Fibroblast of skin of left biceps (primary cell): ENCODE measurements at regions not wholly inside any gene's neighbourhood (a gene's known extent, or its start where the extent isn't known, plus 50 kb on each side); places are given as distances from the start of the nearest gene placed in this dataset.
A peak's percentile ranks its signal among the peaks of the same experiment; 100 is the strongest.

Experiments used
- DNase-seq, 2 experiments: peaks; one replicate each; pipeline ENCODE4 v3.0.0-alpha.2; 2013; ENCODE audit warnings: low read depth in 2 of 2

DNA sequence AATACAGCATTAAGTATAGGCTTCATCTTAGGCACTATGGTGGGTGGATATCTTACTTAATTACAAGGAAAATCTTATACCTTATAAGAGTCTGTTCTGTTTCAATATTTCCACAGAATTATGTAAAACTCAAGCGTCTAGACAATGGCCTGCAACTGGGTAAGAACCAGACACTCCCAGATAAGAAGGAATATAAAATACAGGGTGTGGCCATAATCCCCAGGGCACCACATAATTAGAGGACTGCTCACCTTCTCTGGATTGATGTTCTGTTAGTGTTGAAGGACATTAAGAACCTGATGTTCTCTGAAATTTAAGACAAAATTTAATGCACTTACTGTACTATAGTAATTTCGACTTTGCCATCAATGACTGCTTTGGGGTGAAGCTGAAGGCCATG lies 198.2 kb upstream of the ARSJ start:
- no peak for DNase-seq

DNA sequence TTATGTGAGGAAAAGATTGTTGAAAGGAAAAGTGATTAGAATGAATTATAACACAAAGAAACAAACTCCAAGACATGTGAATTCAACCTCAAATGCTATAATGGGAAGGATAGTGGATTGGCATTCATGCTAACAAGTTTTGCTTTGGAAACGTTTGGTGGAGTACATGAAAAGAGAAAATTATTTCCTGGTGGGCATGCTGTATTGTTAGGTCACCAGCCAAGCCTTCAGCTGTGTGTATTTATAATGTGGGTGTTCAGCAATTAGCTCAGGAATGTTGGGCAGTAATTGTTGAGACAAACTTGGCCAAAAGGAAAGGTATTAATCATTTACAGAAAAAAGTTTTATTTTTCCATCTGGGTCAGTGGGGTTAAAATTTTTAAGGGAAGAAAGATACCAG lies 198.9 kb upstream of the ARSJ start:
- DNase-seq: peak in 1 of 2 experiments; percentile 8

DNA sequence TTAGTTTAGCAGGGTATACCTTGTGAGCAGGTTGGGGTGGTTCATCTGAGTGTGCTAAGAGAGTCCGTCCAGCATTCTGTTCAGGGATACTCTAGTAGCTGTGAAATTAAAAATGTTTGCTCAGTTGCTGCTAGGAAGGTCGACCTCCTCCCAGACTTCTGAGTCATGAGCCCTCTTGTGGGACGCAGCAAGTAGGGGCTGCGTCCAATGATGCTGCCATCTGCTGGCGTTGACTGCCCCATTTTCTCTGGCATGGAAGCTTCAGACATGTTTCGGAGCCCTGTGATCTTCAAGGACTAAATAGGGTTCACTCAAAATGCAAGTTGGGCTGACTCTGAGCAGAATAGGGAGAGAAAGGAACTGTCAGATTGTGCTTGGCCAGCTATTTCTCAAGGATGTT lies 201.0 kb upstream of the ARSJ start:
- DNase-seq: peak in 1 of 2 experiments; percentile 15

DNA sequence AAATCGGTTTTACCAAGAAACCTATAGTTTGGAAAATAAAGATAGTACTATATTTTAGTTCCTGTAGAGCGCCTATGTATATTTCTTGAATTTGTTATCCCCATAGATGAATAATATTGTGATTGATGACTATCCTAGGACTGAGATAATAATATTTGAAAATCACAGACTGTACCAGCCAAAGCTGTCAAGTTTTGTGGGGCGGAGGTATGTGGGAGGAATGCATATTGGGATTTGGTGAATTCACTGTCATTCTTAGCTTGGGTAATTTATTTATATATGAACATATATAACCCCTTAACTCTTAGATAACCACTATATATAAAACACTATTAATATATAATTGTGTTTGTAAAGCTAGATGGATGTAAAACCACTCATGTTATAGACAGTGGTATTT lies 205.5 kb upstream of the ARSJ start:
- DNase-seq: no peak

DNA sequence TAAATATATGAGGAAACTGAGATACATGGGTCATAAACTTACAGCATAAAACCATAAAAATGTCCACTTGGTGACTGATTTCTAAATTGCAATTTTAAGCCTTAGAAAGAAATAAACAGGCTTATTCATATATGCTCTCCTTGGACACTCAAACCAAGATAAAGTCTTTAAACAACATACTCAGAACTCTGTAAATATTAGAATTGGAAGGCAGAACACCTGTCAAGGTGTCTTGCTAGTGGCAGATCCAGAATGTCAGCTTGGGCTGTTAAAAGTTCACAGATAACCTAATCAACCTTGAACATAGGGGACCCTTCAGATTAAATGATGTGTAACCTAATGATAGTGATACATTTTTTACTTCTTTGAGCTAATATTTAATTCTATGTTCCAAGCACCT lies 208.1 kb upstream of the ARSJ start:
- no peak for DNase-seq

DNA sequence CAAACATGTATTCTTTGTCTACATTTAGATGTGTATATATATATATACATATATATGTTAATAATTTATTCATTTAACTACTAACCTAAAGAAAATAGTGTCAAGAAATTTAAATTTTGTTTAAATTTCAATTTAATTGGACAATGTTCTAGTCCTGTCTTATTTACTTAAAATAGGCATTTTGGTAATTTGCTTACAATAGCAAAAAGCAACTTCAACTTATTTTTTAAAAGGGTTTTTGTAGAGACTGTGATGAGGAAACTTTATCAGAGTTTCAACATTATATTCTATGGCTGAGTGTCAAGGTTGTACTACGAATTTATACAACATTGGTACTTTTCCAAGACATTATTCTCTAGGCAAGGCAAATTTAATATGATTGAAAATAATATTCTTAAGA lies 212.0 kb upstream of the ARSJ start:
- DNase-seq: no peak

DNA sequence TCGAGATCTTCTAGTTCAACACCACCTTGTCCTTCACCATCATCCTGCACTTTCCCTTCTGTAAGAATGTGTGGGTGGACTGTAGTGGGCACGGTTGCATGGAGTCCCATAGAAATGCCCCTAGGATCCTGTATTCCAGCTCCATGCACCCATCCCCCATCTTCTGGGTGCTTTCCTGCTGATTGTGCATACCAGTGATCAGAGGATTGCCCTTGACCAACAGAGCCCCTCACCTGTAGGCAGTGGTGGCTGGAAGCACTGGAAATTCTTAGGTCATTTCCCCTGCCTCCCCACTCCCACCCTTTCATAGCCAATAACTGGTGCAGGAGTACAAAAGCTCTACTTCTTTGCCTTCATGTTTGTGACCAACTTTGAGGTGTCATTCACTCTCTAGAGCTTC lies 213.4 kb upstream of the ARSJ start:
- DNase-seq: no peak

DNA sequence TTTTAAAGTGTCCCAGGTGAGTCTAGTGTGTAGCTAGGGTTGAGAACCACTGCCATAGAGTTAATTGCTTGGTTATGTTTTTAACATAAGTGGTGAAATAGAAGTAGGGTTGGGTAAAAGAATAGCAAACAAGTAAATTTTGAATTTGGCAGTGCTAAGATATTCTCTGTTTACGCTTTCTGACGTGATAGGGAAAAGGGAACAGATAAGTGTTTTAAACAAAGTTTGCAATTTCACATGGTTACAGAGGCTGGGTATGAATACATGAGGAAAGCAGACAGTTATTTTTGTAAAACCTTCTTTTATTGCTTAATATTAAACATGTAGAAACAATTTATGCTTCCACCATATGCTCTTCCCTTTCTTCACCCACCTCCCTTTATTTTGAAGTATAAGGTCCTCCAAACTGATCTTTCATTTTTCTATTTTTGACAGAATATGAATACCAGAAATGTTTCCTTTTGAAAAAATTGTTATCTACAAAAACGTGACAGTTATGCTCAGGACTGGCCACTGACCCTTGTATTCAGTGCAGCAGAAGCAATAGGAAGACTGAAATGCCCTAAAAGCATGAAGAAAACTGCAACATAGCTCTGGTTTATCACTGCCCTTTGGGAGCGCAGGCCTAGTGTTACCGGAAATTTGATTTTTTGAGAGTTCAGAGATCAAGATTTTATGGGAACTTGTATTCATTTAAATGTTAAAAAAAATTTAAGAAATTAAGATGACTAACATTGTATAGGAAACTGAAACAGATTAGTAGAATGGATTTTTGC lies 214.4 kb upstream of the ARSJ start:
- no peak for DNase-seq

DNA sequence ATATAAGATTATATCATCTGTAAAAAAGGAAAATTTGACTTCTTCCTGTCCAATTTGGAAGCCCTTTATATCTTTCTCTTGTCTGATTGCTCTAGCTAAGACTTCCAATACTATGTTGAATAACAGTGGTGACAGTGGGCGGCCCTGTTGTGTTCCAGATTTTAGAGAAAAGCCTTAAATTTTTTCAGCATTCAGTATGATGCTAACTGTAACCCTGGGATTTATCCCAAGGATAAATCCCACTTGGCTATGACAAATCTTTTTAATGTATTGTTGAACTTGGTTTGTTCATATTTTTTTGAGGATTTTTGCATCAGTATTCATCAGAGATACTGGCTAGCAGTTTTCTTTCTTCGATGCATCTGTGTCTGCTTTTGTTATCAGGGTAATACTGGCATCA lies 217.2 kb upstream of the ARSJ start:
- no peak for DNase-seq

DNA sequence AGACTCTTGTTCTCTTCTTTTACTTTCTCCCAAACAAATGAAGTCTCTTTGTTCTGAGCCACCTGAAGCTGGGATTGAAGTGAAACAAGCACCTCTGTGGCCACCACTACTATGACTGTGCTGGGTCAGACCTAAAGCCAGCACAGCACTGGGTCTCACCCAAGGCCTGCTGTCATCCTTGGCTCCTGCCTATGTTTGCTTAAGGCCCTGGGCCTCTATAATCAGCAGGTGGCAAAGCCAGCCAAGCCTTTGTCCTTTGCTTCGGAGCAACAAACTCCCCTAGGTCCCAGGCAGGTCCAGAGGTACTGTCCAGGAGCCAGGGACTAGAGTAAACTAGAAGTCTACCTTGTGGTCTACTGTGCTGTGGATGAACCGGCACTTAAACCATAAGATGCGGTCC lies 220.6 kb upstream of the ARSJ start:
- DNase-seq: no peak

DNA sequence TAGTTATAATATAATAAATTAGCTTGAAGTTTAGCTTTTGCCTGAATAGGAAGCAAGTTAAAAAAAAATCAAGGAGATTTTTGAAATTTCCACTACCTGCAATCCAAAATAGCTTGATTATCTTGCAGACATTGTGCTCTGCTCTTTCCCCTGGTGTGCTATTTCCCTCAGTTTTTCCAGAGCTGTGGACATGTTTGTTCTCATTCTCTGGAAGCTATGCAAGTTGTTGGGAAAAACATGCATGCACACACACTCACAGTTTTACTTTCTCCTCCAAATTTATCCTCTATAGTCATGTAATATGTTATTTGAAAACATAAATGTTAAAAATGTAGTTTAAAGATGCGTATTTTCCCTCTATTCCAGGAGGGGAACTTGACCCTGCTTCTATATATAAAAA lies 225.8 kb upstream of the ARSJ start:
- no peak for DNase-seq

DNA sequence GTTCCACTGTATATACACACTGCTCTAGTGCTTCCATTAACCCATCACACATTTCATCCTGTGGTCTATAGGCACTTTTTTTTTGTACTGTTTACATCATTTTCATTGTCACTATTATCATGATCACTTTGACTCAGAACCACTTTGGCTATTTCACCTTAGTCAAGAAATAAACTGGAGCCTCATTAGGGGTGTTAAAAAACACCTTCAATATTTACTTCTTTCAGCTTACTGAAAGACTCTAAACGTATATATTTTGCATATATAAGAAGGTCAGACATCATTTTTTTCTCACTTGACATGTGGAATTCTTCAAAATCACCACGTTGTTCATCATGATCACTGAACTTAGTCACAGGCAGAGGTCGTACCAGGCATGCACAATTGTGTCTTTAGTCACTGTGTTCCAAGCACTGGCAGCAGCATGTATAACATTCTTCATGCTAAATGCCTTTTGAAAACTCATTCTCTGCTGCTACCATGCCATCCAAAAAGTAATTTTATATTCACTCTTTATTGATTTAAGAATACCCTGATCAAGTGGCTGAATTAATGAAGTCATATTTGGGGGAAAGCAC lies 229.2 kb upstream of the ARSJ start:
- peak; percentile 11 to 17 for DNase-seq

DNA sequence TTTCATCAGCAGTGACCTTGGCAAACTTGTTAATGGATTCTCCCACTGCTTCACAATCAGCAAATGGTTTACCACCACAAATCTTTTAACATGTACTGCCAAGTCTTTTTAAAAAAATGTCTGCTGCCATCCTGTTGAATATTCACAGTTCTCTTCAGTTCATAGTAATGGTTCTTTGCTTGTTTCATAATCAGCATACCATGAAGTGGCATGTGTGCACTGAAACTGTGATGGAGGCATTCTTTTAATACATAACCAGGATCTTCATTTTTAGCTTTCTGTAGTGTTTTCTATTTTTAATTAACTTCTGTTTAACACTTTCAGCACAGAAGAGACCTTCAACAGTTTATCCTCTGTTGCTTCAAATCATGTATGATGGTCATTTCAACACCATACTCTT lies 230.1 kb upstream of the ARSJ start:
- DNase-seq: no peak

DNA sequence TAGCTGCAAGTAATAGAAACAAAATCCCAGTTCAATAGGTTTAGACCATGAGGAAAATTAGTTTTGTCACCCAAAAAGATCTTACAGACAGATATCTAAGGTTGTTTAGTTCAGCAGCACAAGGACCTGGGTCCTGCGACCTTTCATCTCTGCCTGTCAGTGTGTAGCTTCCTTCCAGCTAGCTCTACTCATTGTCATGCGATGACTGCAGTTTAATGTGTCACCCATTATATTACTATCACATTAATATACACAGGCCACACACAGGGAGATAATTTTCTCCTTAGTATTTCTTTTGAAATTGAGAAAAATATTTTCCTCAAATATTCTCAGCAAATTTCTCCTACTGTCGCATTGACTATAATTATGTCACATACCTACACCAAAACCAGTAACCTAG lies 232.1 kb upstream of the ARSJ start:
- no peak for DNase-seq

DNA sequence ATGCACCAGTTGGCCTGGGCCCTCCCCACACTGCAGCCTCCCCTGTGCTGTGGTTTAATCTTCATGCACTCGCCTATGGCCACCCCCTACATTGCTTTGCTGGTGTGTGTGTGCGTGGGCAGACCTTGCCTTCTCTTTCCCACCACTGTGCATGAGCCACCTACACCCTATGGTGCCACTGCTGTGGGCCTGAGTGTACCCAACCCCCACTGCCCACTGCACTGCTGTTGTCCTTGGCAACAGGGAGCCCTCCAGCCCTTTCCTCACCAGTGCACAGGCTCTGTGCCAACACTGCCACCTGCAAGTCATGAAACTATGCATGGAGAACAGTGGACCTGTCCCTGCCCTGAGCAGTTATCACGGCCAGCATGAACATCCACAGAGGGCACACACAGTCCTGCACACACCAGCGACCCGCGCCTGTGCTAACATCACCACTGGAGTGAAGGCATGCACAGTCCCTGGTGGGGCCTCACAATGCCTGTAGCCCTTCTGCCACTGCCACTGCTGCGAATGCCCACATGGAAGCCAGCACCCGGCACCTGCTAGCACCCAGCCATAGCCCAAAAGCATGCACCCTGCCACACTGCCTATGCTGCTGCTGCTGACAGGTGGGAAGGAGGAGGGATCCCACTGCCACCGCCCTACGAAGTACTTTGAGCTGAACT lies 237.8 kb upstream of the ARSJ start:
- no peak for DNase-seq

DNA sequence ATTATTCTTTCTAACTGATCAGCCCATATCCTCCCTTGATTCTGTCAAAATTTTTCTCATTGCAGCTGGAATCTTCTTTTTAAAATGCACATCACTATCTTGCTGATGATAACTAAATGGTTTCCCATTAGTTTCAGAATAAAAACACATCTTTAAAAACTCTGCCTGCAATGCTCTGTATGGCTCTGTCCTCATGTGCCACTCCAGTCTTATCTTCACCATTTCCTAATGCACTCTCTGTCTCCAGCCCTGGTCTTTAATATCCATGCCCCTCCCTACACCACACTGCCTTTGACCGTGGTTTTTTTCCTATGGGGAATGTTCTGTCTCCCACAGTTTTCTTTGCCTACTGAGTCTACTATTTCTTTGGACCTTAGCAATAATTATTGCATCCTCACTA lies 244.1 kb upstream of the ARSJ start:
- no peak for DNase-seq

DNA sequence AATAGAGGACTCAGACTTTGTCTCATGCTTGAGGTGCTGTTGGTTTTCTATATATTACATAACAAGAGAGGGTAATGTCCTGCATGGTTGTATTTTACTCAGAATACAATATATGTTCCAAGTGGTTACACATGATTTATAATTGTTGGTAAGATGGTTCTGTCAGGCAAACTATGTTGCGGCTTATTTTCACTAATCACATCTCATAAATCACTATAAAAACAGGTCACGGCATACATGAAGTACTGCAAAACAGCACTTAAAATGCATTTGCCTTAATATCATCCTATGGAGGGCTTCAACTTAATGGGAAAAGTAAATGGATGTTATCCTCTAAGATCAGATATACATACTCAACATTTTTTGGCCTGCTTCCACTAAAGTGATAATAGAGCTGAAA lies 246.0 kb upstream of the ARSJ start:
- DNase-seq: no peak

DNA sequence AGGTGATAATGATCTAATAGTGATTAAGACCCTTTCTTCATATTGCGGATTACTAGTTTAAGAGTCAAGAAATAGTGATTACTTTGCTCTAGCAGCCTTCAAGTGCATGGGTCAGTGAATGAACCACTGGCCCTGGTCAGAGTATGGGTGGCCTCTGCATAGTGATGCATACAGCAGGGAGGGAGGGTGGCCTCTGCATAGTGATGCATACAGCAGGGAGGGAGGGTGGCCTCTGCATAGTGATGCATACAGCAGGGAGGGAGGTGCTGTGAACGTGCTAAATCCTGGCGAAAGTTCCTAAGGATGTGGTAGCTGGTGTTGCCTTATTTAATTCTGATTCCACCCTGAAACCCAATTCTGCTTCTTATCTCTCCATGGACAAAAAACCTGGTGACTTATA lies 246.7 kb upstream of the ARSJ start:
- DNase-seq: no peak

DNA sequence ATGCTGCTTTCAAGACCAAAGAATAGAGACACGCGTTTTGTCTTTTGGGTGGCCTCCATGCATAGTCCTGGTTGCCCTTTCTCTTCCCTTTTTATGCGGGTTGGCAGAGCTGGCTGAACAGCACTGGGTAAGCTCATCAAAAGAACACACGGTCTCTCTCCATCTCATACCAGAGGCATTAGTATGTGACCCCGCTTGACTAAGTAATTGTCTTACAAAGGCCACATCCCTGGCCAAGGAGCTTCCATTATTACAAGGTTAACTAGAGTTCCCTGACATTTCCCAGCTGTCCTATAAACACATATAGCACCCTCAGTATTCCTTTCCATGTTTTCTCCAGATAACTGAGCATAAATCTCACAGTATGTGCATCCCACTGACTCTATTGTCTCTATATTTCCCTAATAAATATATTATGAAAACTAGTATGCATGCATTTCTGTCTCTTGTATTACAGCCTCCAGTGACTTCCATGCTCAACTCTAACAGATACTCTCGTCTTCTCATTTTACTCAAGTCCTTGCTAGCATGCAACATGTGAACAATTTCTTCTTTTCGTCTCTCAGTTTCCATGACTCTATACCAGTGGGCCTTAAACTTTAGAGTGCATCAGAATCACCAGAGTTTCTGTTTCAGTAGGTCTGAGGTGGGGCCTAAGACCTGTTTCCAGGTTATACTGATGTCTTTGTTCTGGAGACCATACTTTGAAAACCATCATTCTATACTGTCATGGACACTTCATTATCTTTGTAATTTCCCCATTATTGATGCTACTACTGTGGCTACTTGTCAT lies 247.7 kb upstream of the ARSJ start:
- DNase-seq: no peak

DNA sequence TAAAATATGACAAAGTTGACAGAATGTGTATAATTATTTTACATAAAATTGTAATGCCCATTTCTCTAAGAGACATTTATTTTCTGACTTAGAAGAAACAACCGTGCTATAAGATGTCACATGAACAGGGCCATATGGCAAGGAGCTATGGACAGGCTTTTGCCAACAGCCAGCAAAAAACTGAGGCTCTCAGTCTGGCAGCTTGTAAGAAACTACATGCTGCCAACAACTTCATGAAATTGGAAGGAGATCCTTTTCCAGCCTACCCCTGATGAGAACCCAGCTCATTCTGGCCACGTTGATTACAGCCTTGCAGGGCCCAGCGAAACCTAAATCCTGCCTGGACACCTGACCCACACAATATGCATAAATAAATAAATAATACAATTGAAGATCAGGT lies 250.3 kb upstream of the ARSJ start:
- no peak for DNase-seq

DNA sequence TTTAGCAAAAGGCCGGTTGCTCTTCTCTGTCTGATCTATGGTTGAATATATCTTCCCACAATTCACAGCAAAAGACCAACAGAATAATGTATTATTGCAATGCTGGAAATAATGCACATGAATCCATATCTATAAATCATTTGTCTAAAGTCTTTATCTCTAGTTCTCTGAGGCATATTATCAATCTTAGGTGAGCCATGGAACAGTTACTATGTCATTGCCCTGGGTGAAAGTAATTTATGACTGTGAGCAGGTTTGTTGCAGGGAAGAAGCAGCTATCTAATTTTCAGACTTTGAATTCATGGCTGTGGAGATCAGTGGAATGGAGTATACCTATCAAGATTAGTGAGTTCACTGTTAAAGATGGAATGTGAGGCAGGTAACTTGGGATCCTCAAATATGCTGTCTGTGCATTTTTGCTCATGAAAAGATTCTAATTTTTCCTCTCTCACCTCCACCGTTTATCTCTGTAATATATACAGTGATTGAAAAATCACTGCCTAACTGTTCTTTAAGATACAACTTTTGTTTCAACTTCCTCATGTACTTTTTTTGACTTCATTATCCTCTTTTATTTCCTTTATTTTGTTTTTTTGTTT lies 256.8 kb upstream of the ARSJ start:
- DNase-seq: no peak

DNA sequence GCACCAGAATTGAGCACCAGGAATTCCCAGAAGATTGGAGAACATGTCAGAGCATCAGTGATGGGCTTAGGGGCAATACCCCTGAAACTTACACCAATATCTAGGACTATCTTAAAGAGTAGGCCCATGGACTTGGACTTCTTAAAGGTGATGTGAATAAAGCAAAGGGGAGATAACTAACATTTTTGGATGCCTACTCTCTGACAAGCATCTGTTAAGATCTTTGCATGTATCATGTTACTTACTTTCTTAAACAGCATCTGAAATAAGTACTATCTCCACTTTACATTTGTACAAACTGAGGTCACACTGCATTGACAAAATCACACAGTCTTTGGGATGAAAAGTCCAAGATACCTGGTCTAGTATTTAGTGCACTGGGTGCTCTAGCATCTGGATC lies 258.6 kb upstream of the ARSJ start:
- DNase-seq: no peak
